GM18907 (cell line): ENCODE measurements at regions not wholly inside any gene's neighbourhood (a gene's known extent, or its start where the extent isn't known, plus 50 kb on each side); places are given as distances from the start of the nearest gene placed in this dataset.
"Not testable (repeated sequence)": the region's sequence is repeated elsewhere in the genome, so short reads cannot be mapped to it uniquely, and the experiment has no call there.

Experiments used
- ATAC-seq: cut with Tn5 transposase; IDR thresholded peaks from one replicate; pipeline ENCODE4 v1.9.1; 2021; ENCODE audit warnings: mild to moderate bottlenecking, moderate library complexity; ENCODE audit not compliant: unreplicated experiment

DNA sequence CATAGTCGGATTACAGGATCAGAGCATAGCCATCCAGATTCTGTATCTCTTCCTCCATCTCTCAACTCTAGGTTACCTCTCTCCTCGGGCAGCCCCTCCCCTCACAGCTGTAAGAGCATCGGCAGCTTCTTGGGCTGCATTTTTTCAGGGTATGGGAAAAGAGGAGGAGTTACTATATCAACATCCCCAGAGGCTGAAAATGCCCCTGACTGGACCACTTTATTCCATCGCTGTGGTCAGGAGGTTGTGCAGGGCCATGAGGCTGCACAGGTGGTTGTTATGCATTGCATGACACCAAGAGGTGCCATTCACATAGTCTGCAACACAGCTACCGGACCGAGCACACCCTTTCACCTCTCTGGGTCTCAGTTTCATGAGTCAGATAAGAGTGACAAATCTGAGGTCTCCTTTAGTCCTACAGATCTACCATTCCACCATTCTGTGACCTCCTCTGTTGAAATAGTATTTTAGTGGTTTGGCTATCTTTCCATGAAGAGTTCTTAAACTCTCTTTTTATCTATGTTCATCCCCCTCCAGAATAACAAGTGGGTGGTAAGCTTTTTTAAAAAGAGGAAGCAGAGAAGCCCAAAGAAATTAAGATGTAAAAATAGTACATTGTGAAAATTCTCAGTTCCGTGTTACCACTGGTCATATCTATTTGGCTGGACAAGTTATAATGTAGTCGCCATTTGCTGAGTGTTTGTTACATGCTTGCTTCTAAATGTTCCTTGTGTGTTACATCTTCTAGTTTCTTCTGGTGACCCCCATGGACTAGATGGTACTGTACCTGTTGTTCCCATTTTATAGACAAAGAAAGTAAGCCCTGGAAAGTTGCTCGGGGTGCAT is 56.6 kb upstream of the SLC1A4 start:
- peak; percentile 90 for ATAC-seq

DNA sequence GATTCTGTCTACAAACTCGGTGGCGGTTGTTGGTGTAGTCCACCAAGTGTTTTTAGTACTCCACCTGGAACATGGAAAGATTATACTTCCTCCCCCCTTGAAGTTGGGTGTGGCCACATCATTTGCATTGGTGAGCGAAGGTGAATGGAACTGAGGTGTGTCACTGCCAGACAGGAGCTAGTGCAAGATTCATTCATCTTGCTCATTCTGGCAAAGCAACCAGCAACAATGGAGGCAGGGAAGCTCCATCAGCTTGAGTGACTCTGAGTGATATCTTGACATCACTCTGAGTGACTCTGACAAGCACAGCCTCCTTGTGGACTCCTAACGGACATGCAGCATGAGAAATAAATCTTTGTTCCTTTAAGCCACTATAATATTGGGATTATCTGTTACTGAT is 54.7 kb upstream of the SLC1A4 start:
- no peak for ATAC-seq

DNA sequence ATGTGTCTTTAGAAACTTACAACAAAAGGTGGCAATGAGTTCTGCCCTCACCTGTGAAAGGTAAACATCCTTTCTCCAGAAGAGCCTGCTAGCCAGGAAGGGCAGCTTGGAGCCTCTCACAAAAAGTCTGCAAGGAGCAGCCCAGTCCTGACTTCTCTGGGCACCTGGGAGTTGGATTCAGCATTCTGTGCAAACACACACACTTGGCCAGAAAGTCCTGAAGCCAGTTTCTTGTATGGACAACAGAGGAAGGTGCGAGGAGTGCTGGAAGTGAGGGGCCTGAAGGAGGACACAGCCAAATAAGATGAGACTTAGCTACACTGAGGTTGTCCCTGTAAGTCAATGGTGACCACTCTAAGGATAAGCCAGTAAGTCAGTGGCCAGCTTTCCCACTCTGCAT is 52.4 kb upstream of the SLC1A4 start:
- no peak for ATAC-seq

DNA sequence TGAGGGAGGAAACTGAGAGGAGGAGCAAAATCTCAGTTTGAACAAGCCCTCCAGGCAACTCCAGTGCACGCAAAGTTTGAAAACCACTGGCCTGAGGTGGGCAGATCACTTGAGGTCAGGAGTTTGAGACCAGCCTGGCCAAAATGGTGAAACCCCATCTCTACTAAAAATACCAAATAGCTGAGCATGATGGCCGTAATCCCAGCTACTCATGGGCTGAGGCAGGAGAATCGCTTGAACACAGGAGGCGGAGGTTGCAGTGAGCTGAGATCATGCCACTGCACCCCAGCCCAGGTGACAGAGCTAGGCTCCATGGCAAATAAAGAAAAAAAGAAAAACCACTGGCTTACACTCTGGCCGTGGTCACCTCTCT is 51.9 kb upstream of the SLC1A4 start:
- not testable (repeated sequence) for ATAC-seq

DNA sequence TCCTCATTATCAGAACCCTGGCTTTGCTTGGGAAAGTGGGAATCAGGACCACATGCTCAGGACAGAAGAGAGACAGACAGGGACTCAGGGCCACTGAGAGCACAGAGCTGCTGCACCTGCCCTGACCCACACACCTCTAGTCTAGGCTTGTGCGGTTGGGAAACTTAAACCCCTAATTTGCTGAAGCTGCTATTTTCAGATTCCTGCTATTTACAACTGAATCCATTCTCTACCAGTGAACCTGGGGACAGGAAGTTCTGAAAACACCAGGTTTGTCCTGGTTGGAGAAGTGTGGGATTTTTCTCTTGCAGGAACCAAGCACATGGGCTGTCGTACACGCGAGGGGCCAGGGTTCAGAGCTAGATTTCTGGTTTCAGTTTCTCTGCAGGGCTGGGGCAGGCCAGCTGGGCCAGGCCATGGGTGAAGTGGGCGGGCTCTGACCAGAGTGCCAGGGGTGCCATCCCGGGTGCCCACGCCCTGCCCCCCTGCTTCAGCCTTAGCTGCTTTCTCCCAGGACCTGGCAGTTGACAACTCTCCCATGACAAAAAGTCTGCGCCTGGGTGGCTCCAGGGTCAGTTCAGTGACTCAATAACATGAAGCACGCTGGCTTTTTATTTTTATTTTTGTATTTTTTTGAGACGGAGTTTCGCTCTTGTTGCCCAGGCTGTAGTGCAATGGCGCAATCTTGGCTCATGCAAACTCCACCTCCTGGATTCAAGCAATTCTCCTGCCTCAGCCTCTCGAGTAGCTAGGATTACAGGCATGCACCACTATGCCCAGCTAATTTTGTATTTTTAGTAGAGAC is 51.3 kb upstream of the SLC1A4 start:
- peak; percentile 64 for ATAC-seq

DNA sequence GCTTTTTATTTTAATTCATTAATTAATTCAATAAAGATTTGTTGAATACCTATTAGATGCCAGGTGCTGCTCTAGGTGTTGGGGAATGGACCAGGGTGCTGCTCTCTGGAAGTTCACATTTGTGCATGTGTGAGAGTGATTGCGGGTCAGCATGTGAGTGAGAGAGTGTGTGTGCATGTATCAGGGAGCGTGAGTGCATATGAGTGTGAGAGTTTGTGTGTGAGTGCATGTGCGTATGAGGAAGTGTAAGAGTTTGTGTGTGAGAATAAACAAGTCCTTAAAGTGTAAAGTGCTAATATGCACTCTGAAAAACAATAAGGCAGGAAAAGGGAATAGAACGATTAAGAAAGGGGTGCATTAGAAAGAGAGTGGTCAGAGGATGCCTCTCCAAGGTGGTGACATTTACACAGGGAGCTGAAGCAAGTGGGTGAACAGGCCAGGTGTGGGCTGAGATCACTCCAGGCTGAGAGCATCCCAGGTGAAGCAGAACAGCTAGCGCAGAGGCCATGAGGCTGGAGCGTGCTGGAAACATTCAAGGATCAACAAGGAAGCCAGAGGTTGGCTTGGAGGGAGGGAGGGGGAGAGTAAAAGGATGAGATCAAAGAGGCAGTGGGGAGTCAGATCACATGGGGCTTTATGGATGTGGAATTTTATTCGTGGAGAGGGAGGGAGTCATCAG is 50.5 kb upstream of the SLC1A4 start:
- no peak for ATAC-seq

DNA sequence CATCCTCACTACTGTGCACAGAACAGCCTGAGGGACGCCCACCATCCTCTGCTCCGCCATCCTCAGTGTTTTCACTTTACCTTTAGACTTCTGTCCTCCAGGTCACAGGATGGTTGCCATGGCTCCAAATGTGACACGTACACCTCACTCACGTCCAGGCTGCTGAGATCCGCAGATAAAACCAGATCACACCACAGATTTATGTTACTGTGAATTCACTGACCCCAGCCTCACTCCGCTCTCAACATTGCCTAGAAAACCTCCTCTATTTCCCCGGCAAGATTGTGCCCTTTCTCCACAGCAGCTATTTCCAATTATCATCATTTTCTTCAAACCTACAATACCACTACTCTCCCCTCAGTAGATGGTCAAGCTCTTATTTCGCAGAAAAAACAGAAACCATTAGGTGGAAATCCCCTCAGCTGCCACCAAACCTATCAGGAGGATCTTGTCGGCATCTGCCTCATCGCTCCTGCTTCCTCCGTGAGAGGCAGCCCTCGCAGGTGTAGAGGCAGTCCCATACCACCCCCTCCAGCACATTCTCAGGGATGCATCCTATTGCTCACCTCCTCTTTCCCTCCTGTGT is 49.8 kb upstream of the SLC1A4 start:
- peak; percentile 46 for ATAC-seq
